Suprapubic skin (tissue), 4 donors: ENCODE measurements at regions not wholly inside any gene's neighbourhood (a gene's known extent, or its start where the extent isn't known, plus 50 kb on each side); places are given as distances from the start of the nearest gene placed in this dataset.

Experiments
- EP300 ChIP-seq: sonication (generic); formaldehyde crosslinking; IDR thresholded peaks from one replicate; pipeline ENCODE4 v1.6.1; 2017; ENCODE audit warnings: antibody characterized with exemption
- POLR2AphosphoS5 ChIP-seq, 3 donors: sonication (generic); formaldehyde crosslinking; IDR thresholded peaks; one replicate each; pipeline ENCODE4 v1.6.1; 2017; ENCODE audit warnings: antibody characterized with exemption in 3 of 3
- TF ChIP-seq, protein P1 (sequence below), 2 donors: fragments of 200-600 bp in 1 of 2; fragments of 450-650 bp in 1 of 2; sonication (generic) in 1 of 2; IDR thresholded peaks; one replicate each; pipeline ENCODE4 v1.5.1; 2016 to 2019; ENCODE audit warnings: antibody characterized with exemption in 2 of 2, mild to moderate bottlenecking in 1 of 2, moderate library complexity in 1 of 2

DNA sequence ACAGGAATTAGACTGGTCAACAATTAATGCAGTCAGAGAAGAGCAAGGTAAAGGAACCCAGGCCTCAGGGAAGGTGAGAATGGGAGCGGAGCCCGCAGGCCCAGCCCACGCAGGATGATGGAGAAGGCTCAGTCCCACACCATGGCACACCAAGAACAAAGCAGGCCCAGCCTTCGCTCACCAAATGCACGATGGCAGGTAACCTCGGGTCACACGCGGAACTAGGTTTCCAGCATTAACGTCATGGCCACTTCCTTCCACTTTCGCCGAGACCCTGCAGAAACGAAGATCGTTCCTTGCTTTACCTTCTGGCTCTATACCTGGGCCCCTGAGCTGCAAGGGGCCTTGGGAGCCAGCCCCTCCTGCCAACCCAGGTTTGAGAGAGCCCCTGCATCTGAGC is 240.2 kb upstream of the C1orf174 start:
- TF ChIP-seq, protein P1, sequence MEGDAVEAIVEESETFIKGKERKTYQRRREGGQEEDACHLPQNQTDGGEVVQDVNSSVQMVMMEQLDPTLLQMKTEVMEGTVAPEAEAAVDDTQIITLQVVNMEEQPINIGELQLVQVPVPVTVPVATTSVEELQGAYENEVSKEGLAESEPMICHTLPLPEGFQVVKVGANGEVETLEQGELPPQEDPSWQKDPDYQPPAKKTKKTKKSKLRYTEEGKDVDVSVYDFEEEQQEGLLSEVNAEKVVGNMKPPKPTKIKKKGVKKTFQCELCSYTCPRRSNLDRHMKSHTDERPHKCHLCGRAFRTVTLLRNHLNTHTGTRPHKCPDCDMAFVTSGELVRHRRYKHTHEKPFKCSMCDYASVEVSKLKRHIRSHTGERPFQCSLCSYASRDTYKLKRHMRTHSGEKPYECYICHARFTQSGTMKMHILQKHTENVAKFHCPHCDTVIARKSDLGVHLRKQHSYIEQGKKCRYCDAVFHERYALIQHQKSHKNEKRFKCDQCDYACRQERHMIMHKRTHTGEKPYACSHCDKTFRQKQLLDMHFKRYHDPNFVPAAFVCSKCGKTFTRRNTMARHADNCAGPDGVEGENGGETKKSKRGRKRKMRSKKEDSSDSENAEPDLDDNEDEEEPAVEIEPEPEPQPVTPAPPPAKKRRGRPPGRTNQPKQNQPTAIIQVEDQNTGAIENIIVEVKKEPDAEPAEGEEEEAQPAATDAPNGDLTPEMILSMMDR (IDR thresholded peaks at IDR 0.05): no peak
- no peak for TF ChIP-seq EP300
- TF ChIP-seq POLR2AphosphoS5 (IDR thresholded peaks at IDR 0.05): no peak
